GM12865 (cell line): ENCODE measurements at regions not wholly inside any gene's neighbourhood (a gene's known extent, or its start where the extent isn't known, plus 50 kb on each side); places are given as distances from the start of the nearest gene placed in this dataset.

Source experiments
- DNase-seq: peaks from one replicate; pipeline ENCODE4 v3.0.0; 2010; ENCODE audit warnings: low read depth
- H3K4me3 ChIP-seq: 2 replicates; pipeline ENCODE4 v1.5.1; 2011; ENCODE audit warnings: mild to moderate bottlenecking, low read depth, low read length, control low read depth
- CTCF ChIP-seq: IDR thresholded peaks from 2 replicates; pipeline ENCODE4 v1.5.1; 2011; ENCODE audit warnings: low read length, control low read depth, low read depth, inconsistent platforms; ENCODE audit not compliant: insufficient read depth; ENCODE audit errors: missing control alignments

GRCh38 chr5:93120771-93121170 is 460.2 kb downstream of the NR2F1-AS1 start:
- DNase-seq: no peak
- no peak overlapping the region for H3K4me3 ChIP-seq
- no peak for TF ChIP-seq CTCF

GRCh38 chr5:93120051-93120450 is 461.0 kb downstream of the NR2F1-AS1 start:
- no peak overlapping the region for H3K4me3 ChIP-seq
- no peak for DNase-seq
- no peak for TF ChIP-seq CTCF

- no peak for DNase-seq
- TF ChIP-seq CTCF: no peak
Measured at GRCh38 chr5:93117751-93118531, 463.1 kb downstream of the NR2F1-AS1 start.

GRCh38 chr5:93107805-93108520 is 473.1 kb downstream of the NR2F1-AS1 start:
- DNase-seq: no peak
- TF ChIP-seq CTCF: no peak
- no peak overlapping the region for H3K4me3 ChIP-seq

More at GRCh38 chr5:93117751-93118531, 463.1 kb downstream of the NR2F1-AS1 start:
- no peak overlapping the region for H3K4me3 ChIP-seq

GRCh38 chr5:93107141-93107540 is 473.9 kb downstream of the NR2F1-AS1 start:
- no peak for DNase-seq
- H3K4me3 ChIP-seq: no peak overlapping the region
- no peak for TF ChIP-seq CTCF

GRCh38 chr5:93101661-93102060 is 479.4 kb downstream of the NR2F1-AS1 start:
- no peak overlapping the region for H3K4me3 ChIP-seq
- DNase-seq: no peak
- no peak for TF ChIP-seq CTCF
